GM23338 (cell line): ENCODE measurements at regions not wholly inside any gene's neighbourhood (a gene's known extent, or its start where the extent isn't known, plus 50 kb on each side); places are given as distances from the start of the nearest gene placed in this dataset.

Experiments used
- ATAC-seq: fragments of 200-7000 bp; cut with Tn5 transposase; 3 replicates; pipeline ENCODE4 v1.9.1; 2020
- DNase-seq: peaks from one replicate; pipeline ENCODE4 v3.0.0-alpha.2; 2015; ENCODE audit warnings: low spot score
- H2AFZ ChIP-seq: fragments of 200-600 bp; sonication (generic); 2 replicates; pipeline ENCODE4 v1.8.0; 2016; ENCODE audit warnings: antibody characterized with exemption, mild to moderate bottlenecking, moderate library complexity
- H3F3A ChIP-seq: fragments of 200-600 bp; sonication (generic); replicated peaks from 2 replicates; pipeline ENCODE4 v1.8.0; 2017; ENCODE audit warnings: antibody characterized with exemption, mixed run types, low read depth
- H3K27ac ChIP-seq: fragments of 200-600 bp; sonication (generic); 2 replicates; pipeline ENCODE4 v1.6.1; 2016; ENCODE audit warnings: low read depth
- H3K27me3 ChIP-seq: fragments of 200-600 bp; sonication (generic); 2 replicates; pipeline ENCODE4 v1.8.0; 2016; ENCODE audit warnings: mild to moderate bottlenecking, mixed run types, moderate library complexity; ENCODE audit not compliant: insufficient read depth
- H3K36me3 ChIP-seq: fragments of 200-600 bp; sonication (generic); 2 replicates; pipeline ENCODE4 v1.8.0; 2016; ENCODE audit warnings: mild to moderate bottlenecking; ENCODE audit not compliant: insufficient read depth
- H3K4me1 ChIP-seq: fragments of 200-600 bp; sonication (generic); 2 replicates; pipeline ENCODE4 v1.8.0; 2016; ENCODE audit warnings: mild to moderate bottlenecking, moderate library complexity; ENCODE audit not compliant: insufficient read depth
- H3K4me2 ChIP-seq: fragments of 200-600 bp; sonication (generic); 2 replicates; pipeline ENCODE4 v1.7.1; 2017; ENCODE audit warnings: mixed run types
- H3K4me3 ChIP-seq: fragments of 200-600 bp; sonication (generic); 2 replicates; pipeline ENCODE4 v1.6.1; 2016; ENCODE audit warnings: mixed run types
- H3K79me2 ChIP-seq: fragments of 200-600 bp; sonication (generic); replicated peaks from 2 replicates; pipeline ENCODE4 v1.8.0; 2017; ENCODE audit warnings: mild to moderate bottlenecking; ENCODE audit not compliant: insufficient read depth
- H3K9me2 ChIP-seq: fragments of 200-600 bp; sonication (generic); 2 replicates; pipeline ENCODE4 v1.8.0; 2017; ENCODE audit not compliant: insufficient read depth
- H4K20me1 ChIP-seq: fragments of 200-600 bp; sonication (generic); replicated peaks from 2 replicates; pipeline ENCODE4 v1.8.0; 2017; ENCODE audit warnings: mild to moderate bottlenecking; ENCODE audit not compliant: insufficient read depth
- H3K27ac Mint-ChIP-seq: 2 replicates; pipeline ENCODE4 v1.8.0; 2020; ENCODE audit warnings: inconsistent platforms, mild to moderate bottlenecking, moderate library complexity, mixed read lengths
- H3K27me3 Mint-ChIP-seq: 3 replicates; pipeline ENCODE4 v1.8.0; 2022; ENCODE audit warnings: low read depth, mild to moderate bottlenecking, moderate library complexity, mixed read lengths, inconsistent platforms; ENCODE audit not compliant: insufficient read depth, poor library complexity
- H3K36me3 Mint-ChIP-seq: 3 replicates; pipeline ENCODE4 v1.8.0; 2021; ENCODE audit warnings: low read depth, mild to moderate bottlenecking, inconsistent platforms, moderate library complexity, mixed read lengths
- H3K4me1 Mint-ChIP-seq: 3 replicates; pipeline ENCODE4 v1.8.0; 2020; ENCODE audit warnings: mild to moderate bottlenecking, inconsistent platforms, mixed read lengths
- H3K4me3 Mint-ChIP-seq: 3 replicates; pipeline ENCODE4 v1.8.0; 2021; ENCODE audit warnings: moderate library complexity, mild to moderate bottlenecking, inconsistent platforms, mixed read lengths
- H3K9me3 Mint-ChIP-seq: 3 replicates; pipeline ENCODE4 v1.8.0; 2020; ENCODE audit warnings: moderate library complexity, mild to moderate bottlenecking, inconsistent platforms, mixed read lengths
- CREB1 ChIP-seq: fragments of 250-450 bp; sonication (Bioruptor Pico); IDR thresholded peaks from 2 replicates; pipeline ENCODE4 v1.5.0; 2020; ENCODE audit warnings: low read depth, mild to moderate bottlenecking, moderate library complexity
- CTCF ChIP-seq, 2 experiments: fragments of 200-600 bp in 1 of 2; sonication (generic) in 1 of 2; conservative IDR thresholded peaks; 2 replicates each; pipeline versions ENCODE4 v1.5.1 to v1.6.1; 2016 to 2017; ENCODE audit warnings: antibody characterized with exemption in 2 of 2, low read depth in 2 of 2, mild to moderate bottlenecking in 2 of 2, moderate library complexity in 1 of 2
- ETS1 ChIP-seq: IDR thresholded peaks from 2 replicates; pipeline ENCODE4 v1.6.1; 2016; ENCODE audit warnings: antibody characterized with exemption
- EZH2 ChIP-seq: fragments of 200-600 bp; sonication (generic); IDR thresholded peaks from one replicate; pipeline ENCODE4 v1.8.0; 2017; ENCODE audit warnings: antibody characterized with exemption, mild to moderate bottlenecking, low read depth; ENCODE audit not compliant: unreplicated experiment
- EZH2phosphoT487 ChIP-seq: fragments of 200-600 bp; sonication (generic); IDR thresholded peaks from one replicate; pipeline ENCODE4 v1.8.1; 2018; ENCODE audit warnings: antibody characterized with exemption; ENCODE audit not compliant: unreplicated experiment
- JUNB ChIP-seq: IDR thresholded peaks from one replicate; pipeline ENCODE4 v1.6.1; 2016; ENCODE audit warnings: antibody characterized with exemption; ENCODE audit not compliant: unreplicated experiment
- NANOG ChIP-seq: IDR thresholded peaks from 2 replicates; pipeline ENCODE4 v1.6.1; 2016; ENCODE audit warnings: antibody characterized with exemption, borderline replicate concordance
- POLR2AphosphoS5 ChIP-seq: IDR thresholded peaks from 2 replicates; pipeline ENCODE4 v1.6.1; 2016; ENCODE audit warnings: antibody characterized with exemption, low read depth
- REST ChIP-seq: IDR thresholded peaks from one replicate; pipeline ENCODE4 v1.6.1; 2018; ENCODE audit warnings: antibody characterized with exemption; ENCODE audit not compliant: unreplicated experiment
- STAT1 ChIP-seq: IDR thresholded peaks from one replicate; pipeline ENCODE4 v1.6.1; 2016; ENCODE audit warnings: antibody characterized with exemption; ENCODE audit not compliant: unreplicated experiment
- ZNF114 ChIP-seq: fragments of 250-450 bp; sonication (Bioruptor Pico); IDR thresholded peaks from 2 replicates; pipeline ENCODE4 v1.5.0; 2020; ENCODE audit warnings: mild to moderate bottlenecking, moderate library complexity
- ZNF331 ChIP-seq: fragments of 250-450 bp; sonication (Bioruptor Pico); IDR thresholded peaks from 2 replicates; pipeline ENCODE4 v1.5.0; 2020; ENCODE audit warnings: low read depth, mild to moderate bottlenecking, moderate library complexity
- ZNF462 ChIP-seq: fragments of 250-450 bp; sonication (Bioruptor Pico); IDR thresholded peaks from 2 replicates; pipeline ENCODE4 v1.5.0; 2020; ENCODE audit warnings: mild to moderate bottlenecking, moderate library complexity

- H3K27me3 Mint-ChIP-seq = no peaks in the 10 kb centered on the region
- TF ChIP-seq ETS1 (no peak), POLR2AphosphoS5 (no peak), NANOG (no peak), ZNF331 (CRISPR knock-in tag) (no peak), REST (no peak), STAT1 (no peak), ZNF114 (CRISPR knock-in tag) (no peak), EZH2 (no peak), ZNF462 (CRISPR knock-in tag) (no peak), JUNB (no peak), CREB1 (CRISPR knock-in tag) (no peak), EZH2phosphoT487 (no peak), CTCF (conservative IDR thresholded peaks at IDR 0.05; ENCODE audit: low read depth in 2 of 2) (no peak)
- no peaks in the 10 kb centered on the region for H4K20me1 ChIP-seq
- H3K4me3 Mint-ChIP-seq = no peak overlapping the region
- H3K27ac Mint-ChIP-seq = no peak overlapping the region
- no peak overlapping the region for H3K27ac ChIP-seq
- H3K36me3 ChIP-seq = peaks cover 7% of the 10 kb centered on the region; the same call in 1 of the 2 replicates
- no peaks in the 10 kb centered on the region for H3F3A ChIP-seq
- peaks cover 17% of the 10 kb centered on the region for H3K9me3 Mint-ChIP-seq
- no peaks in the 10 kb centered on the region for H3K4me1 ChIP-seq
- no peak overlapping the region for H3K4me2 ChIP-seq
- no peaks in the 10 kb centered on the region for H3K4me1 Mint-ChIP-seq
- peaks cover 5% of the 10 kb centered on the region; the same call in 2 of the 3 replicates for H3K36me3 Mint-ChIP-seq
- H3K27me3 ChIP-seq = no peaks in the 10 kb centered on the region
- H3K9me2 ChIP-seq = no peaks in the 10 kb centered on the region
- H3K79me2 ChIP-seq = no peaks in the 10 kb centered on the region
- H2AFZ ChIP-seq = peak overlapping the region; percentile 72; the same call in 1 of the 2 replicates
- no peak overlapping the region for H3K4me3 ChIP-seq
- DNase-seq = no peak
- ATAC-seq = no peak
Measured at GRCh38 chr6:159565181-159565710, 127.8 kb downstream of the SOD2 start.
